Ascending aorta (tissue), 2 donors: ENCODE measurements at regions not wholly inside any gene's neighbourhood (a gene's known extent, or its start where the extent isn't known, plus 50 kb on each side); places are given as distances from the start of the nearest gene placed in this dataset.

Experiments used
- DNase-seq, 2 donors: peaks; one replicate each; pipeline ENCODE4 v3.0.0-alpha.2; 2019; ENCODE audit warnings: low spot score in 2 of 2
- H3K27ac ChIP-seq, 2 donors: fragments of 200-600 bp; sonication (generic); one replicate each; pipeline ENCODE4 v1.5.1; 2016 to 2017; ENCODE audit warnings: mild to moderate bottlenecking in 1 of 2
- H3K27me3 ChIP-seq: fragments of 200-600 bp; sonication (generic); one replicate; pipeline ENCODE4 v1.5.1; 2017
- H3K36me3 ChIP-seq, 2 donors: fragments of 200-600 bp; sonication (generic); one replicate each; pipeline ENCODE4 v1.5.1; 2016
- H3K4me1 ChIP-seq, 2 donors: fragments of 200-600 bp; sonication (generic); one replicate each; pipeline ENCODE4 v1.5.1; 2016 to 2017; ENCODE audit warnings: mild to moderate bottlenecking in 1 of 2
- H3K4me3 ChIP-seq, 2 donors: fragments of 200-600 bp; sonication (generic); one replicate each; pipeline ENCODE4 v1.5.1; 2016 to 2017; ENCODE audit warnings: mild to moderate bottlenecking in 1 of 2
- H3K9me3 ChIP-seq, 2 donors: fragments of 200-600 bp; sonication (generic); one replicate each; pipeline ENCODE4 v1.5.1; 2016
- CTCF ChIP-seq, 3 experiments: fragments of 200-600 bp in 2 of 3; fragments of 450-650 bp in 1 of 3; sonication (generic) in 2 of 3; IDR thresholded peaks; one replicate each; pipeline ENCODE4 v1.5.1; 2016 to 2019; ENCODE audit warnings: antibody characterized with exemption in 3 of 3, mild to moderate bottlenecking in 1 of 3, moderate library complexity in 1 of 3
- intact Hi-C: fragments of 100-400 bp; cut with DNase I; formaldehyde crosslinking; loops from one replicate; pipeline ENCODE4 v1.15.1; 2023

GRCh38 chr15:95328559-95328958, 1001.9 kb upstream of the NR2F2 start:
- Histone ChIP-seq H3K4me3 (no peak overlapping the region), H3K9me3 (no peaks in the 10 kb centered on the region), H3K4me1 (peaks cover 3% of the 10 kb centered on the region in 2 donors), H3K36me3 (no peaks in the 10 kb centered on the region), H3K27me3 (no peaks in the 10 kb centered on the region), H3K27ac (no peak overlapping the region)
- TF ChIP-seq CTCF (IDR thresholded peaks at IDR 0.05): no peak
- intact Hi-C loops: no loop called here
- no peak for DNase-seq

DNA sequence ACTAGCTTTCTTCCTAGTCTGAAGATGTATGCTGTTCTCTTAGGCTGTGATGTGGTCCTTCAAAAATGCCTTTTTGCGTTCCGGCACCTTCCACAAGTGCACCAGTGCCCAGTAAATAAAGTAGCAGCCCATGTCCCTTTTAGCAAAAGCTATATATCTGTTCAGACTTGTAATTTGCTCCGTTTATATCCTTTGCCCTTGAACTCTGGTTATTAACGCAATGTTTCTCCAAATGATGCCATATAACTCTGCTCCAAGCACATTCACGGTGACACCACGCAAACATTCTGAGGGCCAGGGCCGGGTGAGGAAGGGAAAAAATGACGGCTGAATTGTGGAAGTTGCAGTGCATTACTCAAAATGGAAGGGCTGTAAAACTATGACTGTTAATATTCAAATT, 1001.1 kb upstream of the NR2F2 start:
- Histone ChIP-seq H3K4me1 (peaks cover 3% of the 10 kb centered on the region in 2 donors), H3K27ac (no peak overlapping the region), H3K9me3 (no peaks in the 10 kb centered on the region), H3K36me3 (no peaks in the 10 kb centered on the region), H3K27me3 (no peaks in the 10 kb centered on the region), H3K4me3 (no peak overlapping the region)
- no peak for TF ChIP-seq CTCF (IDR thresholded peaks at IDR 0.05)
- no peak for DNase-seq
- intact Hi-C loops: no loop called here

DNA sequence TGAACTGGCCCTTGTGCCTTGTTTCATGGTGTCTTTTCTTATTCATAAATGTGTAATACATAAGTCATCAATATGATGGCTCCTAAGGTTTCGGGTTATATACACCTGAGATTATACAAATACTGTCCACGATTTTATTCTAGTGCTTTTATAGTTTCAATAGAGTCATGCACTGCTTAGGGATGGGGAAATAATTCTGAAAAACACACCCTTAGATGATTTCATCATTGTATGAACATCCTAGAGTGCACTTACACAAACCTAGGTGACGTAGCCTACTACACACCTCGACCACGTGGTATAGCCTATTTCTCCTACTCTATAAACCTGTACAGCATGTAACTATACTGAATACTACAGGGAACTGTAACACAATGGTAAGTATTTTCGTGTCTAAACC, 988.8 kb upstream of the NR2F2 start:
- no peak for TF ChIP-seq CTCF (IDR thresholded peaks at IDR 0.05)

GRCh38 chr15:95345867-95346266, 984.6 kb upstream of the NR2F2 start:
- Histone ChIP-seq H3K4me3 (no peak overlapping the region), H3K36me3 (no peaks in the 10 kb centered on the region), H3K4me1 (no peaks in the 10 kb centered on the region), H3K27me3 (no peaks in the 10 kb centered on the region), H3K9me3 (no peaks in the 10 kb centered on the region), H3K27ac (no peak overlapping the region)
- intact Hi-C loops: no loop called here
- DNase-seq: no peak
- TF ChIP-seq CTCF (IDR thresholded peaks at IDR 0.05): no peak

More for the DNA sequence above, 988.8 kb upstream of the NR2F2 start:
- no peak for DNase-seq
- no peaks in the 10 kb centered on the region for H3K27me3 ChIP-seq
- no peak overlapping the region for H3K4me3 ChIP-seq
- H3K9me3 ChIP-seq: no peaks in the 10 kb centered on the region
- H3K36me3 ChIP-seq: no peaks in the 10 kb centered on the region
- no peaks in the 10 kb centered on the region for H3K4me1 ChIP-seq
- intact Hi-C loops: no loop called here
- H3K27ac ChIP-seq: no peak overlapping the region

DNA sequence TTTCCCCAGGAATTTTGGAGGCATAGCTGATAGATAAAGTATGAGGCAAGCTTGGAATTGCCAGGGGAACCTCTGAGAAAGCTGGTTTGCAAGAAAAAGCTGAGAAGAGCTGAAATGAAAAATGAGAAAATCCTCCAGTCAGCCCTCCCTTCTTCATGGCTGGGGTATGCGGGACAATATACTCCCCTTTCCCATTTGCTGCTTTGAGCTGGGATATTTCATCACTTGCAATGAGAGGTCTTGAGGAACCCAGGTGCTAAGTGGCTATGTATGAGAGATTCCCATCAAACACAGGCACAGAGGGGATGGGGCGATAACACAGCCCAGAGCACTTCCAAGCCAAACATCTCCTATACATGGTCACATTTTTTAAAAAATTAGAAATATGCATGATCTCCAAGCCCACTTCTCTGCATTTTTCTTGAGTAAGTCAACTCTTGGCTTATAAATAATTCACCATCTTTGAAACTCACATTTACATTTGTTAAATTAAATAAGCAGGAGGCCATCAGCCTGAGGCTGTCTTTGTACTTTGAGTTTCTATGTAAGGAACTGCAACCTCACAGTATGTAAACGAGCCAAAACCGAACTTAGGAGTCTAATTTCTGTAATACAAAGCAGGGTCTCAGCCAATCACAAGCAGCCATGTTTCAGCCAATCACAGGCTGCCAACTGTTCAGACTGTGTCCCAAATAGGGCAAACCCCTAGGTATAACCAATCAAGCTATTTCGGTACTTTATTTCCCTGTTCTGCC, 983.6 kb upstream of the NR2F2 start:
- intact Hi-C loops: no loop called here
- Histone ChIP-seq H3K27me3 (no peaks in the 10 kb centered on the region), H3K36me3 (no peaks in the 10 kb centered on the region), H3K4me3 (no peak overlapping the region), H3K9me3 (no peaks in the 10 kb centered on the region), H3K4me1 (no peaks in the 10 kb centered on the region), H3K27ac (no peak overlapping the region)
- DNase-seq: no peak
- no peak for TF ChIP-seq CTCF (IDR thresholded peaks at IDR 0.05)

- Histone ChIP-seq H3K36me3 (no peaks in the 10 kb centered on the region), H3K27ac (no peak overlapping the region), H3K27me3 (no peaks in the 10 kb centered on the region), H3K9me3 (no peaks in the 10 kb centered on the region), H3K4me1 (no peaks in the 10 kb centered on the region), H3K4me3 (no peak overlapping the region)
- intact Hi-C loops: no loop called here
- DNase-seq: no peak
- no peak for TF ChIP-seq CTCF (IDR thresholded peaks at IDR 0.05)
Measured at GRCh38 chr15:95347837-95348236, 982.7 kb upstream of the NR2F2 start.
